GM19240 (cell line): ENCODE measurements at regions not wholly inside any gene's neighbourhood (a gene's known extent, or its start where the extent isn't known, plus 50 kb on each side); places are given as distances from the start of the nearest gene placed in this dataset.
"Not testable (repeated sequence)": the region's sequence is repeated elsewhere in the genome, so short reads cannot be mapped to it uniquely, and the experiment has no call there.

Experiments
- DNase-seq: peaks from one replicate; pipeline ENCODE4 v3.0.0; 2011; ENCODE audit warnings: low spot score; ENCODE audit not compliant: insufficient read length

DNA sequence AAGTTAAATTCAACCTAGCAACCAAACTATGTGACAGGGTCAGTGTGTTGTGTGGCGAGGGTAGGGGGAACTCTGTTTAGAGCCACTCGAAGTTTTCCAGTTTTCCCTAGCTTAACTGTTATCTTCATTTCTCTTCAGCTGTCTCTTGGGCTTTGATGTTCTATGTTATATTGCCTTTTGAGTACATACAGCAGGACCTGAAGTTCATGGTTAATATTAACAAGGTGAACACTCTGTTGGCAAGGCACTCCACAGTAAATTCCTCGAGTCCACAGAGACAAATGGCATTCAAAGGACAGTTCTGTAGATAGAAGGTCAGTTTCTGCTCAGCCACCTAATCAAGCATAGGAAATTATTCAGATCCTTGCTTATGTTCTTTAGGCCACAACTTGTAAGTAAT, 147.9 kb upstream of the DPH6 start:
- no peak for DNase-seq

DNA sequence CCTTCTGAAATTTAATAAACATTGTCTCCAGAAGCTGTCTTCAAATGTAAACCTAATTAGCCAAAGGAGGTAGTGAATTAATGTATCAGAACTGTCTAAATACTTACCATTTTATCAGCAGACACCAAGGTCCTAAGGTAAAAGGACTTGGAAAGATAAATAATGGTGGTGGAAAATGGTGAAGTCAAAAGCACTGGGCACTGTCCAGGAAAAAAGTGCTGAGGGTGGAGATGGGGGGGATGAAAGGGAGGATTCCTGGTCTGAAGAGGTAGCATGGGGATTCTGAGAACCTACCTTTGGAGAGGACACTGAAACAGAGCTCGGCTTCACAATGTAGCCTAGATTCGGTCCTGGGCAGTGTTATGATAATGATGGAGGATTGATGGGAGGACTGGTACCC, 149.0 kb upstream of the DPH6 start:
- no peak for DNase-seq

GRCh38 chr15:35696767-35697231, 150.8 kb upstream of the DPH6 start:
- DNase-seq = no peak

GRCh38 chr15:35697549-35698299, 151.8 kb upstream of the DPH6 start:
- DNase-seq = no peak

- no peak for DNase-seq
Measured at GRCh38 chr15:35698331-35698730, 152.4 kb upstream of the DPH6 start.

DNA sequence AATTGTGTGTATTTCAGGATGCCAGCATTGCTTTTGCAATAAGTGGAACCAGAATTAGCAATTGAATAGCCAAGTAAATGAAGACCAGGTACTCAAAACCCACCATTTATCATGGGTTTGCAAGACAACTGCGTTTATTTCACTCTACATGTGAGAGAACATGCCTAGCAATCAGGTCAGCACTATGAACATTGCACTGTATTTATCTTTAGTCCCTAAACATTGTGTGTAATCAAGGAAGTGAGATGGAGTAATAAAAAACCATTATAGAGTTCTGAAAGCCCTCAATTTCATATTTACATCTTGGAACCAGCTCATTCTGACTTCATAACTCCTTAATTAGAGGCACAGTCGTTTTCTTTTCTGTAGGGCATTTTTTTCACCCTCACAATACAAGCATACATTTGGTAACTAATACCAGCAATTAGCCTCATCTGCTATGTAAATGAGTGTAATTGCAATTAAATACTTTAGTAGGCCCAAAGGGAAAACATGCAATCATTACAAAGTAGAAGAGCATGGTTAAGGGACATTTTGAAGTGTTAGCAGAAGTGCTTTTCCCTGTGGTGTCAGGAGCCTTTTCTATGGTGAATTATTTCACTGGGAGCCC, 153.1 kb upstream of the DPH6 start:
- no peak for DNase-seq

- DNase-seq = not testable (repeated sequence)
Measured at GRCh38 chr15:35700091-35700593, 154.2 kb upstream of the DPH6 start.

GRCh38 chr15:35701402-35702046, 155.6 kb upstream of the DPH6 start:
- no peak for DNase-seq

GRCh38 chr15:35702946-35703495, 157.1 kb upstream of the DPH6 start:
- no peak for DNase-seq

DNA sequence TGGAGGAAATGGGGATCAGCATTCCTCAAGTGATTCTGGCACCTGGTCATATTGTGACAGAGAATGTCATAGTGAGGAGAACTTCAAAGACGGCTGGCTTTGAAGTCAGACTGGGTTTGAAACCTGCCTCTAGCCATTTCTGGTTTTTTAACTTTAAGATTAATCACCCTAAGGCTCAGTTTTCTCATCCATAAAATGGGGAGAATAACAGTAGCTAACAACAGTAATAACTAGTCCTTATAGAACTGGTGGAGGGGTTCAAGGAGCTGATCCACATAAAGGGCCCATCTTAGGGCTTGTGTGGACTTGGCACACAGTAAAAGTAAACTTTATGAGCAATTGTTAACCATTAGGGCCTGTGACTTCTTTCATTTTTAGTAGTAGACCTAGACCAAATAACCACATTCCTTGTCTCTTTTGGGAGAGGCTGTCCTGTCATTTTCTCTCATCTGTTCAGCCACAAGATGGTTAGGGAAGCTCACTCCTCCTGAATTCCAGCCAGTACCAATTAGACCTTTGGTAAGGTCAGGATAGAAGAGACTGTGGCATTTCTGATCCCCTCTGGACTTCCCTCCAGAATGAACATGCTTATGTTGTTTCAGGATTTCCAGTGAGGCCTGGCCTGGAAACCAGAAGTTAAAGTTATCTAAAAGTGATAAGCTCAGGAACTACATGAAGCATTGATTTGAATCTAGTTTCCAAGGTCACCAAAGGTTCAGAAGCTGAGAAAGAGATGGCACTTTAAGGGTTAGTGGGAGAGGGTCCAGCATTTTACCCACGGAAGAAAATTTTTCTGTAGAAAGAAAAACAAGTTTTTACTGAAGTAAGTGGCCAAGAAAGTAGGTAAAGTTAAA, 159.3 kb upstream of the DPH6 start:
- DNase-seq = no peak

- DNase-seq = no peak
Measured at GRCh38 chr15:35705884-35706585, 160.1 kb upstream of the DPH6 start.

DNA sequence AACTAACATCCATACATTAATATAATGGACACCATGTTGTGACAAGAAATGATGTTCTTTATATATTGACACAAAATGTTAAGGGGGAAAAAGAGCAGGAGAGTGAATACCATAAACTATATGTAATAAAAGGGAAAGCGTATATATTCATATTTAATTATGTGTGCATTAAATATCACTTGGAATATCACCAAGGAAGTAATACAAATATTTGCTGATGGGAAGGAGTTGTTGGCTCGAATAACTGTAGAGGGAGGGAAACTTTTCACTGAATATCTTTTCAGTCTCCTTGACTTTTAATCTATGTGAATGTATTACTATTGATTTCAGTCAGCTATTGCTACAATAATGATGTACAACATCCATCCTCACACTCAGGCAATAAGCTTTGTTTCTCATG, 167.0 kb upstream of the DPH6 start:
- no peak for DNase-seq

- DNase-seq = no peak
Measured at GRCh38 chr15:35713733-35714132, 167.8 kb upstream of the DPH6 start.

DNA sequence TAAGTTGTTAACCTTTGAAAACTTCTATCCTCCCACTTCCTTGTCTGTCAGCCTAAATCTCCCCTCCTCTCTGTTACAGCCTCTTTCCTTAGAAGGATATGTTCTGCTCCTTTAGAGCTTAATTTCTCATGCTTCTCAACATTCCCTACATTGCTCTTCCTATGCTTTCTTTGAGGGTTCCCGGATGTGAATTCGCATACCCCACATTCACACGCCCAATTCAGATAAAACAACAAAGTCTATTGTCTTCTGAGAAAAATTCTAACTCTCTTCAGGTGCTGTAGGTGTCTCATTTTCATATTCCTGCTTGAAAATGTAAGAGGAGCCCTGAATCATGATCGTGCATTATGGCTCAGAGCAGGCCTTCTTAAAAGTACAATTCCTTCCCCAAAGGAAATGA, 171.8 kb upstream of the DPH6 start:
- no peak for DNase-seq

DNA sequence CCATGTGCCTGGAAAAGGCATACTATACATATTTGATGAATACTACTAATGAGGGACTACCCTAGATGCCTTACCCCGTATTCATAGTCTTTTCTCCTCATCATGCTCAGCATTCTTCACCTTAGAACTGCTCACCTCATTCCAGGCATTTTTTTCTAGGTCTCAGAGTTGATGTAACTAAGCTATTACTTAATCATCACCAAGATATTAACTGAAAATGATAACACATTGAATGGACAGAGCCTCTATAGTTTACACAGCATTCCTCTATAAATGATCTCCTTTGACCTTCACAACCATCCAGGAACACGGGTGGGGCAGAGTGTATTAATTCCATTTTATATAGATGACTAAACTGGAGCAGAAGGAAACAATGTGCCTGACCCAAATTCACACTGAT, 174.1 kb upstream of the DPH6 start:
- no peak for DNase-seq

- no peak for DNase-seq
Measured at GRCh38 chr15:35720984-35721383, 175.0 kb upstream of the DPH6 start.

DNA sequence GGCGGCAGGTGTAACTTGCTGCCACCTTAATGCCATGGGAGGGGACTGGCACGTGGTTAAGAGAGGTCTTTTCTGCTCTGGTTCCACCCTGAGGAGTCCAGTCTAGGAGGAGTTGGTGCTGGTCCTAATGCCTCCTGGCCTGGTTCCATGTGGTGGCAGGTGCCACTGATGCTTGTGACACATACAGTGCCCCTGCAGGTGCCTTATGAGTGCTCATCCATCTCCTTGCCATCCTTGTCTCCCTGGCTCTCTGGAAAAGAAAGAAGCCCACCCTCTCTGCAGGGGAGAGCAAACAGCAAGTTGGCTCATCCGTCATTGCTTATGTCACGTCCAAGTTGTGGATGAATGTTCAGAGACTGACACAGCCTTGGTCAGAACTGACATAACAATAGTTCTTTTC, 175.8 kb upstream of the DPH6 start:
- no peak for DNase-seq

GRCh38 chr15:35722501-35722900, 176.5 kb upstream of the DPH6 start:
- DNase-seq = no peak

- DNase-seq = no peak
Measured at GRCh38 chr15:35723120-35723847, 177.3 kb upstream of the DPH6 start.

DNA sequence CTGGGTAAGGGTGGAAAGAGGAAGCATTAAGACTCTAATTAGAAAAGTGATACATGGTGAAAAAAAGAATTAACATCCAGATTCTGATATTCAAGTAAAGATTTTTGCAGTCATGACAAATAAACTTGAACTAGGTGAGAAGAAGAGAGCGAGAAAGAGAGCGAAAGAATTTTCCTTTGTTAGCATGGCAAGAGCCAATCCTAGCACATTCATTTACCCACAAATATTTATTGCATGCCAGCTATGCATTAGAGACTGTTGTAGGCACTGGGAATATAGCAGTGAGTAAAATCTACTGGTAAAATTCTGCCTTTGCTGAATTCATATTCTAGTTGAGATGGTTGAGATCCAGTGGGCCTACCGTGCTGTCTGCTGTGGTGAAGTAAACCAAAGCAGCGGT, 177.9 kb upstream of the DPH6 start:
- DNase-seq = no peak
